Tibial nerve (tissue), 4 donors: ENCODE measurements at regions not wholly inside any gene's neighbourhood (a gene's known extent, or its start where the extent isn't known, plus 50 kb on each side); places are given as distances from the start of the nearest gene placed in this dataset.

ENCODE experiments used
- DNase-seq, 2 donors: peaks; one replicate each; pipeline ENCODE4 v3.0.0-alpha.2; 2019; ENCODE audit warnings: low spot score in 2 of 2
- H3K27ac ChIP-seq, 4 donors: fragments of 200-600 bp; sonication (generic) in 3 of 4; one replicate each; pipeline ENCODE4 v1.5.1; 2017 to 2019; ENCODE audit warnings: mild to moderate bottlenecking in 1 of 4
- H3K27me3 ChIP-seq, 2 donors: fragments of 200-600 bp; sonication (generic) in 1 of 2; one replicate each; pipeline versions ENCODE4 v1.5.1 to v1.6.0; 2017 to 2019
- H3K36me3 ChIP-seq, 3 donors: fragments of 200-600 bp; sonication (generic); one replicate each; pipeline ENCODE4 v1.5.1; 2018 to 2019
- H3K4me1 ChIP-seq, 4 donors: fragments of 200-600 bp; sonication (generic) in 3 of 4; one replicate each; pipeline ENCODE4 v1.5.1; 2017 to 2019
- H3K4me3 ChIP-seq, 4 donors: fragments of 200-600 bp; sonication (generic) in 3 of 4; one replicate each; pipeline ENCODE4 v1.5.1; 2017 to 2019; ENCODE audit warnings: mild to moderate bottlenecking in 1 of 4, moderate library complexity in 1 of 4
- H3K9me3 ChIP-seq, 4 donors: fragments of 200-600 bp; sonication (generic) in 3 of 4; one replicate each; pipeline ENCODE4 v1.5.1; 2017 to 2019
- EP300 ChIP-seq, 2 donors: sonication (generic); formaldehyde crosslinking; IDR thresholded peaks; one replicate each; pipeline ENCODE4 v1.6.1; 2017; ENCODE audit warnings: antibody characterized with exemption in 2 of 2, mild to moderate bottlenecking in 1 of 2
- POLR2A ChIP-seq, 2 donors: fragments of 450-650 bp; IDR thresholded peaks; one replicate each; pipeline ENCODE4 v1.6.1; 2017; ENCODE audit warnings: antibody characterized with exemption in 2 of 2, mild to moderate bottlenecking in 2 of 2, moderate library complexity in 2 of 2
- WGBS, 2 donors: methylation state at CpG; one replicate each; pipeline ENCODE4 v1.1.5; 2018; 5-methylcytosine and 5-hydroxymethylcytosine counted together
- TF ChIP-seq, protein P1 (sequence below), 5 experiments: fragments of 200-600 bp in 3 of 5; fragments of 450-650 bp in 2 of 5; sonication (generic) in 3 of 5; IDR thresholded peaks; one replicate each; pipeline ENCODE4 v1.5.1; 2016 to 2019; ENCODE audit warnings: antibody characterized with exemption in 5 of 5, mild to moderate bottlenecking in 3 of 5, moderate library complexity in 2 of 5

DNA sequence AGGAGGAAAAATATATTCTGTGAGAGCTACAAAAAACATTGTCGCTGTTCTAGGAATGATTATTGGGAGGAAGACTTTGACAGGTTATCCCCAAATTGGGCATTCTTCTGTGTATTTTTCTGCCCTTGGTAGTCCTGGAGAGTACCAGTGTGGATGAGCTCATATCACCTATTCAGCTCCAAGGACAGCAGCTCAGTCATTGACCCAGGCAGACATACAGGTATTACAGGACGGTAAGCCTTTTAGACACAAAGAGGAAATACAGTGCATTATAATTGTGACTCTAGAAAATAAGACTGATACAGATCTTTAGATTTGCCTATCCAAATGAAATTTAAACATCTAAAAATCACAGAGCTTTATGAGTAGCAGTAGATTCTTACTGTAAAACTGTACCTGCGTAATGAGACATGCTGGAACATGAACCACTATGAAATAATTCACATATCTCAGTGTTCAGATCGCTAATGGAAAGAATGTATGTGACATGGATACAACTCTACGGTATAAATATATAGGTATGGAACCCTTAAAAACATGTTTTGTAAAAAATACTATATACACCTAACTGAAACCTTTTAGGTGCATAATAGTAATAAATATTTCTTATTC, 56.0 kb downstream of the PLK2 start:
- no peaks in the 10 kb centered on the region for H3K4me1 ChIP-seq
- no peak for DNase-seq
- no peaks in the 10 kb centered on the region for H3K36me3 ChIP-seq
- H3K27ac ChIP-seq, result no peak overlapping the region
- TF ChIP-seq, protein P1, sequence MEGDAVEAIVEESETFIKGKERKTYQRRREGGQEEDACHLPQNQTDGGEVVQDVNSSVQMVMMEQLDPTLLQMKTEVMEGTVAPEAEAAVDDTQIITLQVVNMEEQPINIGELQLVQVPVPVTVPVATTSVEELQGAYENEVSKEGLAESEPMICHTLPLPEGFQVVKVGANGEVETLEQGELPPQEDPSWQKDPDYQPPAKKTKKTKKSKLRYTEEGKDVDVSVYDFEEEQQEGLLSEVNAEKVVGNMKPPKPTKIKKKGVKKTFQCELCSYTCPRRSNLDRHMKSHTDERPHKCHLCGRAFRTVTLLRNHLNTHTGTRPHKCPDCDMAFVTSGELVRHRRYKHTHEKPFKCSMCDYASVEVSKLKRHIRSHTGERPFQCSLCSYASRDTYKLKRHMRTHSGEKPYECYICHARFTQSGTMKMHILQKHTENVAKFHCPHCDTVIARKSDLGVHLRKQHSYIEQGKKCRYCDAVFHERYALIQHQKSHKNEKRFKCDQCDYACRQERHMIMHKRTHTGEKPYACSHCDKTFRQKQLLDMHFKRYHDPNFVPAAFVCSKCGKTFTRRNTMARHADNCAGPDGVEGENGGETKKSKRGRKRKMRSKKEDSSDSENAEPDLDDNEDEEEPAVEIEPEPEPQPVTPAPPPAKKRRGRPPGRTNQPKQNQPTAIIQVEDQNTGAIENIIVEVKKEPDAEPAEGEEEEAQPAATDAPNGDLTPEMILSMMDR (IDR thresholded peaks at IDR 0.05), result no peak
- no peak for TF ChIP-seq POLR2A (IDR thresholded peaks at IDR 0.05)
- TF ChIP-seq EP300 (IDR thresholded peaks at IDR 0.05), result no peak
- 95 to 96% methylated on average over 5 of the region's 5 CpGs for WGBS, 2 donors
- no peaks in the 10 kb centered on the region for H3K27me3 ChIP-seq
- H3K4me3 ChIP-seq, result no peak overlapping the region
- no peaks in the 10 kb centered on the region for H3K9me3 ChIP-seq

DNA sequence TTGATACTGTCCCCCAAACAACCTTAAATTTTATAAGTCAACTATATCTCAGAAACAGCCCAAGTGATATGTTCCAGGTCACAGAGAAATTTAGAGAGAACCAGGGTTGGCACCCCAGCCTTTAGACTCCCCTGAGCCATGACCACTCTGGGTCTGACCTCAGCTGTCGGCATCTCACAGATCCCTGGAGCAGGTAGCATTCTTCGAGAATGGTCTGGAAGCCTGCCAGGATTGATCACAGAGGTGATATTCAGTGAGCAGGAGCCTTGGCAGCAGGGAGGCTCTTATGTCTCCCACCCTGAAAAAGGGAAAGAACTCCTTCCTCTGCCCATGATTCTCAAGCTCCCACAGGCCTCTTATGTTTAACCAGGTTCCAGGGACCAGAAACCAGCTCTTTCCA, 58.2 kb downstream of the PLK2 start:
- no peak overlapping the region for H3K27ac ChIP-seq
- TF ChIP-seq POLR2A (IDR thresholded peaks at IDR 0.05) (no peak), EP300 (IDR thresholded peaks at IDR 0.05) (no peak)
- TF ChIP-seq, protein P1 (IDR thresholded peaks at IDR 0.05), result no peak
- WGBS, 2 donors, result 86 to 92% methylated on average over 2 of the region's 2 CpGs

DNA sequence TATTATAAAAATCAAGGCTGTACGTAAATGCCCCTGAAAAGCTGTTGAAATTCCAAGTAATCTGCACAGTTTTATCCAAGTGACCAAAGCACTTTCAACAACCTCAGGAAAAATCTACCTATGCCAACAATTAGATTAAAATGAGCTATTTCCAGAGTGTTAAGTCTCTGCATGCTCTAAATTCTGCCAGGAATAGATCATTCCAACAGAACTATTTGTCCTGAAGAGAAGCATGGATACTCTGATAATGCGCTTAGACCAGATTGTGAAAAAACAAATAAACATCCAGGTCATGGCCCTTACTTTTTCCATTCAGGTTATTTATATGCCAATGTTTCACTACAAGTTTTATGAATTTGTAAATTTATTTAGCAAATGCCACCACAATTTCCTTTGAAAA, 59.1 kb downstream of the PLK2 start:
- Histone ChIP-seq H3K36me3 (no peaks in the 10 kb centered on the region), H3K4me3 (no peak overlapping the region), H3K27ac (no peak overlapping the region), H3K27me3 (no peaks in the 10 kb centered on the region), H3K9me3 (no peaks in the 10 kb centered on the region), H3K4me1 (no peaks in the 10 kb centered on the region)
- TF ChIP-seq EP300 (IDR thresholded peaks at IDR 0.05), result no peak
- TF ChIP-seq, protein P1 (IDR thresholded peaks at IDR 0.05), result no peak
- no peak for TF ChIP-seq POLR2A (IDR thresholded peaks at IDR 0.05)
- DNase-seq, result no peak
- 82 to 83% methylated on average over 2 of the region's 2 CpGs for WGBS, 2 donors

More for the DNA sequence above, 58.2 kb downstream of the PLK2 start:
- Histone ChIP-seq H3K36me3 (no peaks in the 10 kb centered on the region), H3K27me3 (no peaks in the 10 kb centered on the region), H3K9me3 (no peaks in the 10 kb centered on the region), H3K4me3 (no peak overlapping the region), H3K4me1 (no peaks in the 10 kb centered on the region)
- no peak for DNase-seq

DNA sequence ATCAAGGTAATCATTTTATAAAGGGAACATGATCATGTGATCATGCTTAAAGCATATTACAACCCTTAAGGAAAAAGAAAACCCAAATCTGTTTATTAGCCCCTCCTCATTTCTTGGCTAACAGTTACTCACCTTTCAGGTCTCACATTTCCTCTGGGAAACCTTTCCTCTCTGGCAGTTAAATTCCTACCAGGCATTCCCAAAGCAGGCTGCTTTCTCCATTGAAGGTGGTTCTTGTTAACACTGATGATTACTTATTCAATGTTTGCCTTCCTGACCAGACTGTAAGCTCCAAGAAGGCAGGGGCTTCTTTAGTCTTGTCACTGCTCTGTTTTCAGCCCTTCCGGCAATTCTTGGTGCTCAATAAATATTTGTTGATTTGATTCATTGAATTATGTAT, 59.9 kb downstream of the PLK2 start:
- no peaks in the 10 kb centered on the region for H3K27me3 ChIP-seq
- H3K36me3 ChIP-seq, result no peaks in the 10 kb centered on the region
- no peak overlapping the region for H3K27ac ChIP-seq
- H3K4me3 ChIP-seq, result no peak overlapping the region
- no peaks in the 10 kb centered on the region for H3K9me3 ChIP-seq
- no peaks in the 10 kb centered on the region for H3K4me1 ChIP-seq
- no peak for DNase-seq
- WGBS, 2 donors, result 89 to 100% methylated on average over 1 of the region's 1 CpG
- TF ChIP-seq, protein P1 (IDR thresholded peaks at IDR 0.05), result no peak
- no peak for TF ChIP-seq POLR2A (IDR thresholded peaks at IDR 0.05)
- TF ChIP-seq EP300 (IDR thresholded peaks at IDR 0.05), result no peak

DNA sequence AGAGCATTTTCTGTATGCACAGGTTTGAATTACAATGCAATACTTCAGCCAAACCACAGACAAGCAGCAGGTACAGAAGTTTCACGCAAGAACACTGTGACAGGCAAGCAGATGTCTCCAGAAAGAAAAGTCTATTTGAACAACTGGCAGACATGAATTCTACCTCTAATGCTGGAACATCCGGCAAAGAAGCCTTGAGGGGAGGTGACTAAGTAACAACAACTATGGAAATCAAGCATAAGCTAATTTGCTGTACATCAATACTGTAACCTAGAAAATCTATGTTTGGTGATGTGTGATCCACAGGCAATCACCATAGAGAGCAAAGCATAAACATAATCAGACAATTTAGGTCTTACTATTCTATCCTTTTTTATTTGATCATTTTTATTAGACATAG, 65.5 kb downstream of the PLK2 start:
- H3K27ac ChIP-seq, result no peak overlapping the region
- TF ChIP-seq EP300 (IDR thresholded peaks at IDR 0.05), result no peak
- TF ChIP-seq POLR2A (IDR thresholded peaks at IDR 0.05), result no peak
- TF ChIP-seq, protein P1 (IDR thresholded peaks at IDR 0.05), result no peak
- no peaks in the 10 kb centered on the region for H3K9me3 ChIP-seq
- no peaks in the 10 kb centered on the region for H3K36me3 ChIP-seq
- no peaks in the 10 kb centered on the region for H3K27me3 ChIP-seq
- no peak overlapping the region for H3K4me3 ChIP-seq
- no peaks in the 10 kb centered on the region for H3K4me1 ChIP-seq
- 91 to 97% methylated on average over 2 of the region's 2 CpGs for WGBS, 2 donors
- DNase-seq, result no peak
